Amniotic epithelial cell (primary cell): ENCODE measurements at regions not wholly inside any gene's neighbourhood (a gene's known extent, or its start where the extent isn't known, plus 50 kb on each side); places are given as distances from the start of the nearest gene placed in this dataset.
"Not testable (repeated sequence)": the region's sequence is repeated elsewhere in the genome, so short reads cannot be mapped to it uniquely, and the experiment has no call there.

Experiments
- DNase-seq: peaks from one replicate; pipeline ENCODE4 v3.0.0-alpha.2; 2010; ENCODE audit warnings: low read depth

DNA sequence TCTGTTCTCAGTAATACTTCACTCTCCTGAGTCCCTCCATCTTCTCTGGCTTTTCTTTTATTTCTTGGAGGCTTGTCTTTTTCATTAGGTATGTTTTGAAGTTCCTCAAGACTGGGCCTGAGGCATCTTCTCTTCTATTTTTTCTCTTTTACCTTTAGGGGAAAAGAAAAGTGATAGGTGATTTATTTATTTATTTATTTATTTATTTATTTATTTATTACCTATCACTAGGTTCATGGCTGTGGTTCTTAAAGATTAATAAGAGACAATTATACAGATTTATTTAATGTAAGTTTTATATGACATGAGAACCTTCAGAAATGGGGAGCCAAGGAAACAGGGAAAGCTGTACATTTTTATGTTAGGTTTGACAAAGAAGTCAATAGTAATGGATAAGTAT lies 330.3 kb upstream of the RBMS3 start:
- DNase-seq = no peak

DNA sequence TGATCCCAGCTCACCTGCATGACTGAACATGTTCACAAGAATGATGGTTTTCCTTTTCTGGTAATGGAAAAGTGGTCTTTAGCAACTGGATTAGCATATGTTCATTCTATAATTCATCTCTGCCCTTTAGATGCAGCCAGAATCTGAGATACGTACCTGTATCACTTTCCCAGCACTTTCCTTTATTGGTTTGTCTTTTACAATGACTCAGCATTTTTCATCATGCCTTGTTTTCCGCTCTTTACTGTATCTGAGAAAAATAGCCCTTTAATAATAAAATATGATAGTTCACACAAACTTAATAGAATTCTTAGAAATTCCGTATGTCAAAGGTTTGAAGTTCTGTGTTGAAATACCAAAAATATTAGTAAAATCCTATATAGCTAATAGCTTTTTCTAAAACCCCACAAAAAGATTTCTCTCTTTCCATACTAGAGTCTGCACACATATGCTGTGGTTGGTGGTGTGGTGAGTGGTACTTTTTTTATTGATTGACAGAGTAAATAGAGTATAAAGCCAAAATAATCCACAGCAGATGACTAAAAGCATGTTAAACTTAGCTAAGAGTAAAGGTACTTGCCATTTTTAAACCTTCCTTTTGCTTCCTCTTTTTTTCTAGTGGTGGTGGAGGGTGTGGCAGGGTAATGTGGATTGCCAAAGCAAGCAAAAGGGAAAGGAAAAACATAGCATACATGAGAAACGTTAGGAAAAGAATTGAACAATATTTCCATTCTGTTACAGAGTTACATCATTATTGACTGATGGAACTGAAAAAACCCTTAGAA lies 328.9 kb upstream of the RBMS3 start:
- no peak for DNase-seq

DNA sequence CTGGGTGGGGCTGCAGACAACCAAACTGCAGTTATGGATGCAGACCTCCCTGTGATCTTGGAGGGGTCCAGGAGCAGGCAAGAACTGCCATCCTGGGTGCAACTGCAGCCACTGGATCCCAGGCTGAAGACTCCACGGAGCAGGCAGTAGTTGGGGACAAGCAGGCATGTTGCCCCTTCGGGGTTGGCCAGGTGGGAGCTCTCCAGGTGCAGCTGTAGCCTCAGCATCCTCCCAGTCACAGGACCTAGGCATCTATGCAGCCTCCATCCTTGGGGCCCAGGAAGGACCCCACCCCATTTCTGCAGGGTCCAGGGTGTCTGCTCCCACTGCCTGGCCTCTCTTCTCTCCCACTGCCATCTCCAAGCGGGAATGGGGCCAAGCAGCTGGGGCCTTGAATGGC lies 322.2 kb upstream of the RBMS3 start:
- no peak for DNase-seq

DNA sequence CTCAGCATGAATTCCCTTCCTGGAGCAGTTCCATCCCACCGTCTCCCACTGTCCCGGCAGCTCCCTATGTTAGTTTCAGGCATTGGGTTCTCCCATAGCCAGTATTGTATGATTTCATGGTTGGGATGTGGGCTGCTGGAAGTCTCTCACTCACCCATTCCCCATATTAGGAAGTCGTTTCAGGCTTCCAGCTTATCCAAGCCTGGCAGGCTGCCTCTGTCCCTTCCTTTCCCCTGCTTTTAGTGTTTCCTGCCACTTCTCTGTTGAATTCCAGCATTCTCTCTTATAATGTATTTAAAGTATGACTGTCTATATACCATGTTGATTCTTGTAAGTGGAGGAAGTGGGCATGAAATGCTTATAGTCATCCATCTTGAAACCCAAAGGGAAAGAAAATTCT lies 309.7 kb upstream of the RBMS3 start:
- DNase-seq = no peak

DNA sequence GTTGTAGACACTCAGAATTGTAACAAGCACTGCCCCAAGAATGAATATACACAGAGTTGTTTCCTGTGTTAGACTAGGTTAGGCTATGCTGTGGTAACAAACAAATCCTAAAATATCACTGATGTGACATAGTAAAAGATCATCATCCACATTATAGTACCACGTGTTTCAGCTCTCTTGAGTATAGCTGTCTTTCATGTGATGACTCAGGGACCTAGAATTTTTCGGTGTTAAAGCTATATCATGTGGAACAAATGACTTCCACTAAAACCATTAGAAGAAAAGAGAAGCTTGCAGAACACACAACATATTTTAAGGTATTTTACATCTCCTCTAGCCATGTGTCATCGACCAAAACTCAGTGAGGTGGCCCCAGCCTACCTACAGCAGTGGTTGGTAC lies 307.9 kb upstream of the RBMS3 start:
- peak; percentile 17 for DNase-seq

DNA sequence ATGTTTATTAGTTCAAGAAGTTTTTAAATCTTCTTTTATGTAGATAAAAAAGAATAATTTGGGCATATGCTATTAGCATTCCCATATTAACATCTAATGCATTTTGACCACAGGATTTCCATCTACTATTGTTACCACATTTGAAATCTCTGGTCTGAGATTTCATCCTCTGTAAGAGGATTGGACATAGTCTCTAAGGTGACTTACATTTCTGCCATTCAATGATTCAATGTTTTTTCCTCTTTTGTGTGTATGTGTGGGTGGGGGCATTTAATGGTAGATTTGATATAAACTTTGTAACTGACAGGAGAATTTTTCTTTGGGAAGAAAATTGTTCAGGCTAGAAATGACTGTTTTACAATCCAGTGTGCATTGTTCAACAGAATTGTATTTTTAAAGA lies 307.3 kb upstream of the RBMS3 start:
- no peak for DNase-seq

DNA sequence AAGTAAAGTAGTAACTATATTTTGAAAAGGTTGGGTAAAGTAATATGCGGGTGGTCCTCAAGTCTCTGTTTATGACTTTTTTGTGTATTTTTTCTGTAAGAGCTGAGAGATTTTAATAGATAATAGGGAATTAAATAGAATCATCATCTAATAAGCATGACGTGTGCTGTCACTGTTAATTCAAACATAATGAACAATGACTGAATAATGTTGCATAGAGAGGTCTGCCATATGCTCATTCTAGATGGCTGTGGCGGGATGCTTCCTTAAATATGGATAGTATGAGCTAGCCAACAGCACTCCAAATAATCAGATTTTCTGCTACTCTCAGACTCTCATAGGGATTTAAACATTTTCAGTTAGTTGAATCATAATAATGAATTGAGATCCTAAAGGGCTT lies 302.8 kb upstream of the RBMS3 start:
- no peak for DNase-seq

DNA sequence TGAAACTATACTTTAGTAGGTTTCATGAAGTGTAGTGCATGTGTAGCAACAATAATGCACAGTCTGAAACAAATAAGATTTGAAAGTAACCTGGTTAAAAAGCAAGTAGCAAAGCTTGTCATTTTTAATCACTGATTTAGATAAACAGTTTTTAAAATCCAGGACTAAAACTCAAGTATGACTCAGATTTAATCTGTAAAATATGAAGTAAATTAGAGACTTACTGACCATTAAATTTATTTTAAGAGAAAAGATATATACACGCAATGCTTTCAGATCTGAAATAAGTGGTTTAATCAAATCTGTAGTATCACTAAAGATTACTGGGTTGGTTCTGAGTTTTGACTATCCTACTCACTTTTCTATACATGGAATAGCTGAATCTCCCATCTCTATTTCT lies 300.7 kb upstream of the RBMS3 start:
- no peak for DNase-seq

DNA sequence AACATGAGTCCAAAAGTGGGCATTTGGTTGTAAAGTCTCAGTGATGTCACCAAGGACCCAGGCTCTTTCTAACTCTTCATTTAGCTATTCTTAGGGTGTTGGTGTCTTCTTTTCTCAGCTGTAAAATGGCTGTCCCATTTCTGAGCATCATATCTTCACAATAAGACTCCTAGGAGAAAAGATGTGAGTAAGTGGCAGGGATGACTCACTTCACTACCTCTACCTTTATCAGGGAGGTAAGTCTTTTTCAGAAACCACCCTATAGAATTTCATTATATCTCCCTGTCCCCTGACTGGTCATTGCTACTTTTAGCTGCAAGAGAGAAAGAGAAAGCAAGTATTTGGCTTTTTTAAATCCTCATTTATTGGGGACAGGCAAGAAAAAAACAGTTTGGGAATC lies 300.2 kb upstream of the RBMS3 start:
- DNase-seq = no peak

DNA sequence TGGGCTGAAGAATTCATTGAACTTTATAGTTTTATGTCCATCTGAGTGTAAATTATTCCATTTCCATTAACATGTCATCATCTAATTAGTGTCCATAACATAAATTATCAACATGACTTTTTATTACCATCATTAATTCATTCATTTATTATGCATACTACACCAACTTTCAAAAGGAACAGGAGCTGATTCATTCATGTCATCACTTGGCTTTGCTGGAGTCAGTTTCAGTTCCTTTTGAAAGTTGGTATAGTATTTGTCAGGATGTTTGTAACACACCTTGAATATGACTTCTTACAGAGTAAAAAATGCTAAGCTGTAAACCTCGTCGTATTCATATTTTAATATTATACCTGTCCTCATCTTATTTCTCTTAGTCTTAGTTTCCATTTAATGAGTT lies 298.0 kb upstream of the RBMS3 start:
- no peak for DNase-seq

DNA sequence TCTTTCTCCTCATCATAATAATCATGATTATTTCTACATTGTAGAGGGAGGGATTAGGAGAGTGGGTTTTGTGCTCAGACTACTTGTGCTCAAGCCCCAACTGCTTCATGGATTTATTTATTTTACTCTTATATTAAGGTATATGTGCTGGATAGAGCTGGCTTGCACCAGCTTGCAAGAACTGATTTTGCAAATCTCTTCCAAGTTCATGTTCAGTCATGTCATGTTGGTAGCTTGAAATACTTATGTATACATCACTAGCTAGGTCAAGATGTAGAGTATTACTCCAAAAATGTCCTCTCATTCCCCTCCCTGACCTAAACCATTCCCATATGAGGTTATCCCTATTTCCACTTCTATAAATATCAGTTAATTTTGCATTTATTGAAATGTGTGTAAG lies 293.9 kb upstream of the RBMS3 start:
- no peak for DNase-seq

DNA sequence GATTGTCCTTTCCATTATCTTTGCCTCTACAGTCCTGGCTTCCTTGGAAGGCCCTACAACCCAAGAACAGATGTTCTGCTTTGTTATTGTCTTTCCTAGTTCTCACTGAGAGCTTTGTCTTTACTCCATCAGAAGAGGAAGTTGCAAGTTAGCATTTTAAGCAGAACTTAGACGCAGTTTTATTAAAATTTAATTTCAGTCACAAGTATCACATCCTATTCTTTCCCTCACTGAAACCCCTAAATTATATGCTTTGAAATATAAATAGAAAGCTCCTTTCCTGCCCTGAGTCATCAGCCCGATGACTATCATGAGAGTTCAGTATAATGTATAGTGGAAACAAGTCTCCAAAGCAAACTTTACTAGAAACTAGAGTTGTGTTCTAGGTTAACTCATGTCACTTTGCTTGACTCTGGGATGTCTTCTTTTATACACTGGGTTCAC lies 291.2 kb upstream of the RBMS3 start:
- DNase-seq = no peak

DNA sequence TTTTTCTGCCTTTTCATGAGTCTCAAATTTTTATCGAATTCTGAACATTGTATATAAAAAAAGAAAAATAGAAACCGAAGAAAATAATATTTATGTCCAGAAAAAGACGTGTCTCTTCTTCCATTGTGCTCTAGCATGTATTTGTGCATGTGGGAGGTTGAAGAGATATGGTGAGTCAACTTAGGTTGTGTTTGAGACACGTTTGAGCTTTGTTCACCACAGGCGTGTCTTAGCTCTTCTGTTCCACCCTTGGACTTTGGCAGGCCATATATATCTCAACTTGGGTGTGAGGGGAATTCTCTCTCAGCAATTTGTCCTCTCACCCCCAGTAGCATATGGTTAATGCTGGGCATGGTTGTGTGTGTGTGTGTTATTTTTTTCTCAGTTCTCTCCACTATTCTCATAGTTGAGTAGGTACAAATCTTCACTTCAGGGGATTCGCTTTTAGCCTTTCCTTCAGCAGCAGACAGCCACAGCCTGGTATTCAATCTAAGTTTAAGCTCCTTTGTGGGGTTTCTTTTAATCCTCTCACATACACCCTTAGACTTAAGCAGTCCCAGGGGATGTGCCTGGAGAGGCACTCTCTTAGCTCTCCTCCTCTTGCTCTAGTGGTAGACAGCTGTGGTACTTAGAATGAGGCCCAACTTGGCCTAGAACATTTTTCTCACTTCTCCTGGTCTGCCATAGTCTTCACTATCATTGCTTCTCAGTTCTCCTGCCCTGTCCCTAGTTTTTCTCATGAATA lies 286.5 kb upstream of the RBMS3 start:
- DNase-seq = no peak

DNA sequence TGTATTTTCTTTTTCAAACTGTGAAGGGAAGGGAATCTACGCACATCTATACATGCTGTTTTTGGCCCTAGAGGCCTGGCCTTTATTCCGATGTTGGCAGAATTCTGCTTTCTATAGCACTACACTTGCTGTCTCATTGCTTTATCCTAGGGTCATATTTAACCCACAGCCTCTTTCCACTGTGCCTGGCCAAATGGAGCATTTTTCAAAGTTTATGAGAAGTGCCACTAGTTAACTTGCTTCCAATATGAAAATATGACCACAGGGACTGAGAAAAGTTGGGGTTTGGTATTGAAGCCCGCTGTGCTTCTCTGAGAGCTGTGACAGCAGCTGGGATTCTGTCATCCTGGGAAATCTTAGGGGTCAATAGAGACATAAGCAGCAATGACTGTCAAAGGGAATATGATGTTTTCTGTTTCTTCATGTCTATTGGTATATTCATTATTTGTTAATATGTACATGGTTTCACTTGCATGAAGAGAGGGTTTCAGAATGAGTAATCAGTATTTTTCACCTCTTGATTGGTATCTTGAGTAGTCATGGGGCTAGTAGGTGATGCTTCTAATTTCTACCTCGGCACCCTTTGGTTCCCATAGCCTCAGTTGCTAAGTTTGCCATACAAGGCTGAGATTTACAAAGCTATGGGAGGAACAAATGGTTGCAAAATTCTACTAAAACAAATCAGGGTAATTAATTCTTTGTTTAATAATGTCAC lies 275.8 kb upstream of the RBMS3 start:
- no peak for DNase-seq

DNA sequence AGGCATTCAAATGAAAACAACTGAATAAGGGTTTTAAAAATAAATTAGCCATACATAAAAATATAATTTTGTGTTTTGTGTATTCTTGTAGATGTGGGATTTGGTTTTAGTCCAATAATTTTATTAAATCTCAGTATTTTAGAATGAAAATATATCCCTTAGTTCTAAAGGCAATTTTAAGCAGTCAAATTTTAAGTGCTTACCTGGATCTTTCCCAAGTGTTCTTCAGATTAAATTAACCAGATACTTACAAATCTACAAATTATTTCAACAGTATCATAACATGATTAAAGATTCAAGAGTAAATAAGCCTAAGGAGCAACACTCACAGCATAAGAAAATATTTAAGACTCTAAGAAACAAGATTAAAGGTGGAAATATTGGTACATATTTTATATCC lies 275.0 kb upstream of the RBMS3 start:
- no peak for DNase-seq

DNA sequence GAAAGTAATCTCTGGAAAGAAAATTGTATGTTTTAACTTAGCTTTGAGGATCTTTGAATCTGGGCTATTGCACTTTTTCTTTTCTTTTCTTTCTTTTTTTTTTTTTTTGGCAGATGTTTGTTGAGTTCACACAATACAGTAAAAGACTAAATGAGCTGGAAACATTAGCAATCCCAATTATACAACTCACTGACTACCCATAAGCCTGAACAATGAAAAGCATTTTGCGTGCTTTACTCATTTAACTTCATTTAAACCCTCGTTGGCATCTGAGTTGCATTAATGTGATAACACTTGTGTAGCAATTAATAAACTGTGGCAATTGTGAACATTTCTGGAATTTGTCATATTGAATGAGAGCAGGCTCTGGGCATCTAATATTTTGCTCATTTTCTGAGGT lies 269.4 kb upstream of the RBMS3 start:
- DNase-seq = no peak

DNA sequence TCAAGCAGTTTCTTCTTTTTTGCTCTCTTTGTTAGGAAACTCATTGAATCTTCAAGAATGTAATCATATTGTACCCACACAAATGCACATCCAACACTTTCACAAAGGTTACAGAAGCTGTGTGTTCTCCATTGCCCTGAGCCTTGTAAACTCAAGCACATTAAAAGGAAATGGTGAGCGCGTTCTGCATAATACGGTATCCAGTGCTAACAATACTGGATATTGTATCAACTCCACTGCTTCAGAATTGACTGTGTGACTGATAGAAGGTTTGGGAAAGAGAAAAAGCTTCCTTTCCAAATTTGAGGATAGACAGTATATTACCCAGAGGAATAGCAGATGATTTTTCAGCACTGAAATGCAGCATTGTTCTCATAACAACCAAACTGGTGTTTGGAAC lies 268.9 kb upstream of the RBMS3 start:
- DNase-seq = no peak

DNA sequence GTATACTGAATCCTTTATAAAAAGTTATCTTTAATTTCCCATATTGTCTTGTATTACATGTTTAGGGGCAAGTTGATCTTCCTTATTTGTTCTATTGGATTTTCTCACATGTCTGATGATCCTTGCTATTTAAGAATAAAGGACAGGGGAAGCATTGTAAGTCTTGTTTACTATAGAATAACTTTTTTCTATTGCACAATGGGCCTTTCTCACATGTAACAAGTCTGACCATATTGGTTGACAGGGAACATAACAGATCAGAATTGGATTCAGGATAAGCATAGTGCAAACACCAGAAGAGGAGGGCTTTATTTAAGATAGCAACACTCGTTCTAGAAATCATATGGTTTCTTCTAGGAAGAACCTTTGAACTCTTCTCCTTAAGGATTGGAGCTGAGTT lies 257.9 kb upstream of the RBMS3 start:
- DNase-seq = no peak

DNA sequence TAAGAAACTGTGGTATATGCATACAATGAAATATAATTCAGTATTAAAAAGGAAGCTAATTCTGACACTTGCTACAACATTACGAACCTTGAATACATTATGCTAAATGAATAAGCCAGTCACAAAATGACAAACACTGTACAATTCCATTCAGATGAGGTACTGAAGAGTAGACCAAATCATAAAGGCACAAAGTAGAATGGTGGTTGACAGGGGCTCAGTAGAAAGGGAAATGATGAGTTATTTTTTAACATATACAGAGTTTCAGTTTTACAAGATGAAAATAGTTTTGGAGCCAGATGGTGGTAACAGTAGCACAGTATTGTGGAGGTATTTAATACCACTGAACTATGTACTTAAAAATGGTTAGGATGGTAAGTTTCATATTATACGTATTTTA lies 254.6 kb upstream of the RBMS3 start:
- DNase-seq = no peak

DNA sequence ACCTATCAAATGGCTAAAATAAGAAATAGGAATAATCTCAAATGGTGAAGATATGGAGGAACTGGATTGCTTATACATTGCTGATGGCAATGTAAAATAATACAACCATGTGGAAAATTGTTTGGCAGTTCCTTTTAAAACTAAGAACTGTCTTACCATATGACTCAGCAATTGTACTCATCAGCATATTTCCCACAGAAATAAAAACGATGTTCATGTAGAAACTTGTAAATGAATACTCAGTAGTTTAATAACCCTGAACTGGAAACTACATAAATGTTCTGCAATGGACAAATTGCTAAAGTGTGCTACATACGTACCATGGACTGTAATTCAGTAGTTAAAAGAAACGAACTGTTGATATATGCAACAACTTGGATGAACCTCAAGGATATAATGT lies 253.9 kb upstream of the RBMS3 start:
- peak; percentile 4 for DNase-seq

DNA sequence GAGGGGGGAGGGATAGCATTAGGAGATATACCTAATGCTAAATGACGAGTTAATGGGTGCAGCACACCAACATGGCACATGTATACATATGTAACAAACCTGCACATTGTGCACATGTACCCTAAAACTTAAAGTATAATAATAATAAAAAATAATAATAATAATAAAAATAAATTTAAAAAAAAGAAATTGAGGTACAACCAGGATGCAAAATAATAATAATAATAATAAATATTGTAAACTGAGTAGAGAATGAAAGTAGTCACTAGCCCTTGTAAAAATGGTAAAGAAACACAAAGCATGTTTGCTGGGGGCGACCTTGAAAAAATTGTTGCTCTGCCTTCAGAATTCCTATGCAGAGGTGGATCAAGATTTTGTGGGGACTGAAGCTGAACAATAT lies 249.7 kb upstream of the RBMS3 start:
- DNase-seq = not testable (repeated sequence)

DNA sequence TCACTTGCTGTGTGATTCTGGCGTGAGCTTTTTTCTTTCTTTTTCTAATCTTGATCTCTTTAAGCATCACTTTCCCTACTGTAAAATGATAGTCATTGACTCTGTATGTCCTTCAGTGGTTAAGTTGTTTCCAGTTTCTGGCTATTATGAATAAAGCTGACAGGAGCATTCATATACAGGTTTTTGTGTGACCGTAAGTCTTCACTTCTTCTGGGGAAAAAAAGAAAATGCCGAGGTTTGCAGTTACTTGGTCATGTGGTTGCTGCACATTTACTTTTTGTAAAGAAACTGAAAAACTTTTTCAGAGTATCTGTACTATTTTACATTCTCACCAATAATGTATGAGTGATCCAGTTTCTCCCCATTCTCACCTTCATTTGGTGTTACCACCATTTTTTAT lies 247.4 kb upstream of the RBMS3 start:
- DNase-seq = no peak

DNA sequence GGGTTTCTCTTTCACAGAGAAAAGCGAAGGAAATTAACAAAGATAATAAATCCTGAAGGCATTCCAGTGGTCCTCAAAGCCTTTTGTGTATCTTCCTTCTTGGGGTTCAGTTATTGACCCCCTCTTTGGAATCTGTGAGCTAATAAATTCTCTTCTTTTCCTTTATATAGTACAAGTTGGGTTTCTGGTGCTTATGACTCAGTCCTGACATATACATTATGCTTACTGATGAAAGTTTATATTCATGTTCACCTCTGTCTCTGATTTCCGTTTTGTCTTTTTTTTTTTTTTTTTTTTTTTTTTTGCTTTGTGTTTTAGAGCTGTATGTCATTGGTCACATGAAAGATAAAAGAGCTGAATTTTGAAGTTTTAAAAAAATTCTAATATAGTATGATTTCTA lies 230.7 kb upstream of the RBMS3 start:
- DNase-seq = no peak
